ENCODE measurements at regions not wholly inside any gene's neighbourhood (a gene's known extent, or its start where the extent isn't known, plus 50 kb on each side); places are given as distances from the start of the nearest gene placed in this dataset.

GRCh38 chr9:124190761-124191160 is 67.0 kb upstream of the NEK6 start:
- no peak for TF ChIP-seq PKNOX1 (IDR thresholded peaks at IDR 0.05)
- TF ChIP-seq SP1 (IDR thresholded peaks at IDR 0.05): no peak
- TF ChIP-seq SUZ12 (IDR thresholded peaks at IDR 0.05): no peak
- TF ChIP-seq CTBP1 (IDR thresholded peaks at IDR 0.05; ENCODE audit: borderline replicate concordance): no peak
- no peak for TF ChIP-seq L3MBTL2 (conservative IDR thresholded peaks at IDR 0.05)
- TF ChIP-seq TARDBP (IDR thresholded peaks at IDR 0.05): no peak
- TF ChIP-seq LEF1 (IDR thresholded peaks at IDR 0.05; ENCODE audit: borderline replicate concordance): no peak
- no peak for TF ChIP-seq FOXA1 (IDR thresholded peaks at IDR 0.05)
- TF ChIP-seq FOXM1 (IDR thresholded peaks at IDR 0.05; ENCODE audit: borderline replicate concordance): no peak
- TF ChIP-seq ELF4 (IDR thresholded peaks at IDR 0.05): no peak
- no peak for TF ChIP-seq HDGF (IDR thresholded peaks at IDR 0.05; ENCODE audit: borderline replicate concordance)
- TF ChIP-seq FOXK2 (IDR thresholded peaks at IDR 0.05): no peak
- no peak for TF ChIP-seq ARNT (IDR thresholded peaks at IDR 0.05)
- no peak for TF ChIP-seq NFRKB (IDR thresholded peaks at IDR 0.05)
- no peak for TF ChIP-seq BHLHE40 (IDR thresholded peaks at IDR 0.05; ENCODE audit: borderline replicate concordance)
- no peak for TF ChIP-seq ZNF384 (IDR thresholded peaks at IDR 0.05)
- CTCF ChIA-PET: interaction anchor here (0.6 kb wide), 1 partner anchor 30 kb away, joined by 3 read pairs; no protein-coding TSS in a partner anchor
- POLR2A ChIA-PET: no interaction called here
- DNase-seq (ENCODE audit: extremely low spot score): no peak

- ChIA-PET CTCF (no interaction called here), POLR2A (no interaction called here)
- no peak for DNase-seq (ENCODE audit: extremely low spot score)
- TF ChIP-seq LEF1 (IDR thresholded peaks at IDR 0.05; ENCODE audit: borderline replicate concordance) (no peak), SP1 (IDR thresholded peaks at IDR 0.05) (no peak), L3MBTL2 (conservative IDR thresholded peaks at IDR 0.05) (no peak)
These were observed 65.9 kb upstream of the NEK6 start for GRCh38 chr9:124191691-124192395.

GRCh38 chr9:124196814-124197176 is 61.0 kb upstream of the NEK6 start:
- POLR2A ChIA-PET: no interaction called here
- TF ChIP-seq FOXK2 (IDR thresholded peaks at IDR 0.05): no peak
- no peak for TF ChIP-seq ZNF384 (IDR thresholded peaks at IDR 0.05)
- no peak for TF ChIP-seq ARNT (IDR thresholded peaks at IDR 0.05)
- no peak for TF ChIP-seq NFRKB (IDR thresholded peaks at IDR 0.05)
- no peak for TF ChIP-seq ELF4 (IDR thresholded peaks at IDR 0.05)
- no peak for TF ChIP-seq BHLHE40 (IDR thresholded peaks at IDR 0.05; ENCODE audit: borderline replicate concordance)
- TF ChIP-seq LEF1 (IDR thresholded peaks at IDR 0.05; ENCODE audit: borderline replicate concordance): no peak
- TF ChIP-seq CTBP1 (IDR thresholded peaks at IDR 0.05; ENCODE audit: borderline replicate concordance): no peak
- no peak for TF ChIP-seq L3MBTL2 (conservative IDR thresholded peaks at IDR 0.05)
- TF ChIP-seq FOXA1 (IDR thresholded peaks at IDR 0.05): no peak
- TF ChIP-seq FOXM1 (IDR thresholded peaks at IDR 0.05; ENCODE audit: borderline replicate concordance): no peak
- TF ChIP-seq SP1 (IDR thresholded peaks at IDR 0.05): no peak
- no peak for TF ChIP-seq SUZ12 (IDR thresholded peaks at IDR 0.05)
- no peak for TF ChIP-seq TARDBP (IDR thresholded peaks at IDR 0.05)
- TF ChIP-seq HDGF (IDR thresholded peaks at IDR 0.05; ENCODE audit: borderline replicate concordance): no peak
- no peak for TF ChIP-seq PKNOX1 (IDR thresholded peaks at IDR 0.05)

DNA sequence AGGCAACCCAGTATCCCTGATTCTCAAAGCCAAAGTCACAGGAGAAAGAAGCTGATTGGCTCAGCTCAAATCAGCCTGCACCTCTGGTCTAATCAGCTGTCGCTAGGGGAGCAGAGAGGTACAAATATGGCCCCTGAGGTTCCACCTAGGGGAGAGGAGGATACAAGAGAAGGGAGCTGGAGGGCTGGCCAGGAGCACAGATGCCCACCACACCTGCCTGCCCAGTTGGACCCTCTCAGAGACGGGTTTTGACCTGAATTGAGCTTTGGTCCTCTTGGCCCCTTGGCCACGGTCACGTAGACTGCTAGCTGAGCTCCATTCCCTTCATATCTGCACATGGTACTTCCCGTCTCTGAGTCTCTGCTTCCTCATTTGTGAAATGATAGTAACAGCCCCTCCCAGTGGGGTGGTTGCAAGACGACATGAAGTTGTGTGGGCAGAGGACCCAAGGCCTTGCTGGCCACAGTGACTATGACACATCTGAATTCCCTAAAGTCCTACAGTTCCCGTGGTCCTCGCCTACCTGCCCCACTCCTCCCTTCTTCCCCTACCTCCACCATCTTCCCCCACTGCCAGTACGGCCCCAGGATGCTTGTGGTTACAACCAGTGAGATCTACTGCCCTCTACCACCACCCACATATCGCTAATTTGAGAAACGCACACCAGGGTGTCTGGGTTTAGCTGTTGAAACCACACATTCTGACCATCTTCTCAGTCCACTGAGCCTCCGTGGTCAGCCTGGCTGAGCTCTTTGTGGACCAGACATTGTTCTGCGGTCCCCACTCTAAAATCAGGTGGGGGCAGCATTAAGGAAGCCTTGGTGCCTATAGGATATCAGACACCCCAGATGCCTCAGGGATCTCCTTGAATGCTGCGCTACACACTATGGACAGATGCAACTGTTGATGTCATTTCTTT is 60.3 kb upstream of the NEK6 start:
- TF ChIP-seq BHLHE40 (IDR thresholded peaks at IDR 0.05; ENCODE audit: borderline replicate concordance) (no peak), FOXM1 (IDR thresholded peaks at IDR 0.05; ENCODE audit: borderline replicate concordance) (no peak), CTBP1 (IDR thresholded peaks at IDR 0.05; ENCODE audit: borderline replicate concordance) (no peak), L3MBTL2 (conservative IDR thresholded peaks at IDR 0.05) (no peak), FOXA1 (IDR thresholded peaks at IDR 0.05) (no peak), ZNF384 (IDR thresholded peaks at IDR 0.05) (no peak), SUZ12 (IDR thresholded peaks at IDR 0.05) (no peak), HDGF (IDR thresholded peaks at IDR 0.05; ENCODE audit: borderline replicate concordance) (no peak), SP1 (IDR thresholded peaks at IDR 0.05) (no peak), ARNT (IDR thresholded peaks at IDR 0.05) (no peak), NFRKB (IDR thresholded peaks at IDR 0.05) (no peak), TARDBP (IDR thresholded peaks at IDR 0.05) (no peak), LEF1 (IDR thresholded peaks at IDR 0.05; ENCODE audit: borderline replicate concordance) (no peak), ELF4 (IDR thresholded peaks at IDR 0.05) (no peak), PKNOX1 (IDR thresholded peaks at IDR 0.05) (no peak), FOXK2 (IDR thresholded peaks at IDR 0.05) (no peak)
- DNase-seq (ENCODE audit: extremely low spot score): no peak
- ChIA-PET POLR2A (no interaction called here), CTCF (no interaction called here)

More at GRCh38 chr9:124196814-124197176, 61.0 kb upstream of the NEK6 start:
- CTCF ChIA-PET: no interaction called here
- DNase-seq (ENCODE audit: extremely low spot score): no peak

- POLR2A ChIA-PET: no interaction called here
- no peak for DNase-seq (ENCODE audit: extremely low spot score)
- TF ChIP-seq FOXK2 (IDR thresholded peaks at IDR 0.05) (no peak), SUZ12 (IDR thresholded peaks at IDR 0.05) (no peak), LEF1 (IDR thresholded peaks at IDR 0.05; ENCODE audit: borderline replicate concordance) (no peak), ZNF384 (IDR thresholded peaks at IDR 0.05) (no peak), ARNT (IDR thresholded peaks at IDR 0.05) (no peak), FOXA1 (IDR thresholded peaks at IDR 0.05) (no peak), NFRKB (IDR thresholded peaks at IDR 0.05) (no peak), TARDBP (IDR thresholded peaks at IDR 0.05) (no peak), CTBP1 (IDR thresholded peaks at IDR 0.05; ENCODE audit: borderline replicate concordance) (no peak), PKNOX1 (IDR thresholded peaks at IDR 0.05) (no peak)
- CTCF ChIA-PET: no interaction called here
These were observed 59.4 kb upstream of the NEK6 start for GRCh38 chr9:124198331-124198730.

Measured in HEK293T (cell line).